ENCODE measurements at regions not wholly inside any gene's neighbourhood (a gene's known extent, or its start where the extent isn't known, plus 50 kb on each side); places are given as distances from the start of the nearest gene placed in this dataset.

- DNase-seq: peak; percentile 47
These were observed 168.7 kb upstream of the ITGB1 start for GRCh38 chr10:33126742-33127141.

GRCh38 chr10:33125522-33126517, 167.8 kb upstream of the ITGB1 start:
- peak; percentile 75 for DNase-seq

- no peak for DNase-seq
These were observed 167.1 kb upstream of the ITGB1 start for GRCh38 chr10:33125111-33125510.

GRCh38 chr10:33123680-33124079, 165.7 kb upstream of the ITGB1 start:
- DNase-seq: no peak

GRCh38 chr10:33122014-33122809, 164.2 kb upstream of the ITGB1 start:
- no peak for DNase-seq

- DNase-seq: no peak
These were observed 162.7 kb upstream of the ITGB1 start for GRCh38 chr10:33120700-33121099.

GRCh38 chr10:33120275-33120674, 162.2 kb upstream of the ITGB1 start:
- no peak for DNase-seq

GRCh38 chr10:33117816-33118215, 159.8 kb upstream of the ITGB1 start:
- DNase-seq: peak; percentile 87

GRCh38 chr10:33117230-33117629, 159.2 kb upstream of the ITGB1 start:
- DNase-seq: no peak

GRCh38 chr10:33115738-33116719, 158.0 kb upstream of the ITGB1 start:
- DNase-seq: peak; percentile 72

- DNase-seq: peak; percentile 70
These were observed 156.5 kb upstream of the ITGB1 start for GRCh38 chr10:33114451-33114952.

- no peak for DNase-seq
These were observed 155.4 kb upstream of the ITGB1 start for GRCh38 chr10:33113466-33113865.

GRCh38 chr10:33112831-33113455, 154.9 kb upstream of the ITGB1 start:
- no peak for DNase-seq

GRCh38 chr10:33111488-33112051, 153.5 kb upstream of the ITGB1 start:
- DNase-seq: no peak

GRCh38 chr10:33109788-33110469, 151.9 kb upstream of the ITGB1 start:
- DNase-seq: peak; percentile 65

GRCh38 chr10:33109384-33109783, 151.4 kb upstream of the ITGB1 start:
- DNase-seq: no peak

GRCh38 chr10:33107953-33108352, 149.9 kb upstream of the ITGB1 start:
- DNase-seq: no peak

- DNase-seq: no peak
These were observed 148.7 kb upstream of the ITGB1 start for GRCh38 chr10:33106767-33107166.

- DNase-seq: no peak
These were observed 145.9 kb upstream of the ITGB1 start for GRCh38 chr10:33103863-33104379.

- DNase-seq: no peak
These were observed 144.0 kb upstream of the ITGB1 start for GRCh38 chr10:33102071-33102470.

GRCh38 chr10:33101392-33101787, 143.4 kb upstream of the ITGB1 start:
- no peak for DNase-seq
